GM12878 (cell line): ENCODE measurements at regions not wholly inside any gene's neighbourhood (a gene's known extent, or its start where the extent isn't known, plus 50 kb on each side); places are given as distances from the start of the nearest gene placed in this dataset.

Experiments
- ATAC-seq: fragments of 200-7000 bp; cut with Tn5 transposase; 3 replicates; pipeline ENCODE4 v1.9.1; 2020; ENCODE audit warnings: mild to moderate bottlenecking, moderate library complexity
- BruUV-seq: library from RNA; stranded (reverse); fragments of 400-500 nt; replicated peaks from 2 replicates; lab custom pipeline; 2021; lab: Mats Ljungman, UMichigan
- CTCF ChIA-PET: fragments of 300-600 bp; sonication (Branson Sonifier 250); formaldehyde crosslinking; extraction: SDS; loops from one replicate; lab custom pipeline; 2021; ENCODE audit warnings: inconsistent platforms; lab: Yijun Ruan, JAX
- POLR2A ChIA-PET: fragments of 350-600 bp; formaldehyde crosslinking; extraction: SDS; loops from one replicate; lab custom pipeline; 2021; ENCODE audit warnings: inconsistent platforms; lab: Charles Lee
- RAD21 ChIA-PET: fragments of 300-600 bp; sonication (Branson Sonifier 250); formaldehyde crosslinking; loops from one replicate; lab custom pipeline; 2023; ENCODE audit warnings: antibody characterized with exemption; ENCODE audit not compliant: unreplicated experiment; lab: Charles Lee
- SMC1A ChIA-PET: fragments of 300-600 bp; sonication (Branson Sonifier 250); formaldehyde crosslinking; loops from one replicate; lab custom pipeline; 2023; ENCODE audit not compliant: unreplicated experiment, uncharacterized antibody; lab: Charles Lee
- DNase-seq: peaks from one replicate; pipeline ENCODE4 v3.0.0-alpha.2; 2011; ENCODE audit warnings: low read depth, low spot score
- FAIRE-seq: peaks from 3 replicates; lab custom pipeline; 2011; peaks lifted over from hg19 to GRCh38; lab: Jason Lieb, UNC
- H2AFZ ChIP-seq: 2 replicates; pipeline ENCODE4 v1.6.0; 2011; ENCODE audit warnings: low read depth, low read length, control low read depth; ENCODE audit not compliant: control insufficient read depth
- H3K27ac ChIP-seq: 2 replicates; pipeline ENCODE4 v1.5.1; 2011; ENCODE audit warnings: control low read depth; ENCODE audit not compliant: control insufficient read depth, insufficient read depth
- H3K27me3 ChIP-seq, 2 experiments: replicated peaks in 1 of 2; 2 replicates each; pipeline versions ENCODE4 v1.6.0 to v1.6.1; 2011; ENCODE audit warnings: low read length in 1 of 2; ENCODE audit not compliant: control insufficient read depth in 2 of 2, insufficient read depth in 2 of 2
- H3K36me3 ChIP-seq, 2 experiments: 2 replicates each; pipeline ENCODE4 v1.5.1; 2011; ENCODE audit warnings: low read length in 1 of 2; ENCODE audit not compliant: control insufficient read depth in 2 of 2, insufficient read depth in 2 of 2
- H3K4me1 ChIP-seq: 2 replicates; pipeline ENCODE4 v1.6.1; 2011; ENCODE audit warnings: mild to moderate bottlenecking, low read length, moderate library complexity, mixed read lengths; ENCODE audit not compliant: control insufficient read depth, insufficient read depth
- H3K4me2 ChIP-seq: 2 replicates; pipeline ENCODE4 v1.6.0; 2011; ENCODE audit warnings: control low read depth; ENCODE audit not compliant: control insufficient read depth, insufficient read depth
- H3K4me3 ChIP-seq: fragments of 200-600 bp; sonication (generic); 2 replicates; pipeline ENCODE4 v1.5.1; 2016
- H3K79me2 ChIP-seq: 2 replicates; pipeline ENCODE4 v1.6.0; 2011; ENCODE audit warnings: low read length; ENCODE audit not compliant: control insufficient read depth, insufficient read depth
- H3K9ac ChIP-seq: 2 replicates; pipeline ENCODE4 v1.8.0; 2011; ENCODE audit warnings: low read length, control low read depth, mixed read lengths; ENCODE audit not compliant: control insufficient read depth, insufficient read depth
- H3K9me3 ChIP-seq: replicated peaks from 3 replicates; pipeline ENCODE4 v1.5.1; 2011; ENCODE audit warnings: mild to moderate bottlenecking, low read length; ENCODE audit not compliant: control insufficient read depth, insufficient read depth
- H4K20me1 ChIP-seq: 2 replicates; pipeline ENCODE4 v1.6.0; 2011; ENCODE audit not compliant: control insufficient read depth, insufficient read depth
- CHD2 ChIP-seq: IDR thresholded peaks from 2 replicates; pipeline ENCODE4 v1.6.1; 2011; ENCODE audit warnings: low read depth, low read length, improper control_type of control experiment, borderline replicate concordance
- EED ChIP-seq: sonication (generic); IDR thresholded peaks from 2 replicates; pipeline ENCODE4 v1.6.1; 2016; ENCODE audit warnings: antibody characterized with exemption, low read depth
- EZH2 ChIP-seq: IDR thresholded peaks from 2 replicates; pipeline ENCODE4 v1.6.1; 2012; ENCODE audit warnings: low read depth, mild to moderate bottlenecking, control low read depth, inconsistent platforms, low read length, borderline replicate concordance; ENCODE audit not compliant: control insufficient read depth
- GABPA ChIP-seq: IDR thresholded peaks from 2 replicates; pipeline ENCODE4 v1.6.1; 2014; ENCODE audit warnings: antibody characterized with exemption, low read depth, mild to moderate bottlenecking, inconsistent platforms
- JUND ChIP-seq: IDR thresholded peaks from 2 replicates; pipeline ENCODE4 v1.6.1; 2012; ENCODE audit warnings: low read depth, mild to moderate bottlenecking, low read length, improper control_type of control experiment, moderate library complexity
- MTA2 ChIP-seq: fragments of 450-650 bp; IDR thresholded peaks from 2 replicates; pipeline ENCODE4 v1.6.1; 2016; ENCODE audit warnings: low read depth, mild to moderate bottlenecking, moderate library complexity
- MTA3 ChIP-seq: IDR thresholded peaks from 2 replicates; pipeline ENCODE4 v1.6.1; 2012; ENCODE audit warnings: low read length, inconsistent platforms, borderline replicate concordance
- MYC ChIP-seq: IDR thresholded peaks from 2 replicates; pipeline ENCODE4 v1.6.1; 2011; ENCODE audit warnings: mild to moderate bottlenecking, low read length, moderate library complexity, inconsistent platforms; ENCODE audit not compliant: insufficient read depth, insufficient replicate concordance, insufficient read length, severe bottlenecking
- NFYB ChIP-seq: IDR thresholded peaks from 2 replicates; pipeline ENCODE4 v1.6.1; 2011; ENCODE audit warnings: low read depth, mild to moderate bottlenecking, low read length, improper control_type of control experiment, moderate library complexity; ENCODE audit not compliant: insufficient read depth
- NRF1 ChIP-seq: conservative IDR thresholded peaks from 2 replicates; pipeline ENCODE4 v1.6.1; 2011; ENCODE audit warnings: mild to moderate bottlenecking, low read depth, low read length, improper control_type of control experiment
- PML ChIP-seq: IDR thresholded peaks from 2 replicates; pipeline ENCODE4 v1.6.1; 2012; ENCODE audit warnings: low read length, inconsistent platforms
- RELA ChIP-seq: fragments of 450-650 bp; IDR thresholded peaks from 2 replicates; pipeline ENCODE4 v1.8.0; 2014; ENCODE audit warnings: borderline replicate concordance; ENCODE audit not compliant: partially characterized antibody
- SMAD1 ChIP-seq: fragments of 450-650 bp; IDR thresholded peaks from 2 replicates; pipeline ENCODE4 v1.6.1; 2018; ENCODE audit warnings: mild to moderate bottlenecking, low read depth; ENCODE audit not compliant: partially characterized antibody
- TCF3 ChIP-seq: IDR thresholded peaks from 2 replicates; pipeline ENCODE4 v1.6.1; 2012; ENCODE audit warnings: low read depth, mild to moderate bottlenecking, low read length, borderline replicate concordance; ENCODE audit not compliant: insufficient read depth
- ZNF687 ChIP-seq: fragments of 450-650 bp; IDR thresholded peaks from 2 replicates; pipeline ENCODE4 v1.6.1; 2017; ENCODE audit warnings: mild to moderate bottlenecking, moderate library complexity
- WGBS: methylation state at CpG from one replicate; pipeline ENCODE4 v1.1.6; 2016; ENCODE audit warnings: low lambda C conversion rate; ENCODE audit not compliant: insufficient replicate concordance, insufficient coverage; ENCODE audit errors: missing lambda C conversion rate; 5-methylcytosine and 5-hydroxymethylcytosine counted together
- in situ Hi-C: fragments of 300-500 bp; cut with MboI; formaldehyde crosslinking; loops from 9 replicates; pipeline ENCODE4 v1.14.3; 2018; ENCODE audit warnings: mixed read lengths
- intact Hi-C: fragments of 100-400 bp; cut with micrococcal nuclease; formaldehyde crosslinking; loops from one replicate; pipeline ENCODE4 v1.14.2; 2022; ENCODE audit not compliant: unreplicated experiment
- TF ChIP-seq, protein P1 (sequence below): IDR thresholded peaks from 2 replicates; pipeline ENCODE4 v1.6.1; 2012; ENCODE audit warnings: low read depth, low read length, improper control_type of control experiment

GRCh38 chr4:32625687-32626337 is 1905.6 kb downstream of the PCDH7 start (continued):
- no peak for TF ChIP-seq NRF1
- no peak for TF ChIP-seq TCF3
- TF ChIP-seq MTA2, result no peak
- no peak for TF ChIP-seq SMAD1

GRCh38 chr4:32631831-32632230 is 1911.7 kb downstream of the PCDH7 start:
- H3K36me3 ChIP-seq, result no peaks in the 10 kb centered on the region
- no peaks in the 10 kb centered on the region for H4K20me1 ChIP-seq
- WGBS, result 44% methylated on average over 3 of the region's 3 CpGs
- FAIRE-seq (no peak), ATAC-seq (no peak), DNase-seq (no peak)
- intact Hi-C loops (no loop called here), in situ Hi-C loops (no loop called here)
- H3K4me2 ChIP-seq, result no peak overlapping the region
- H3K27me3 ChIP-seq, result no peaks in the 10 kb centered on the region
- ChIA-PET CTCF (no interaction called here), RAD21 (no interaction called here), SMC1A (no interaction called here), POLR2A (no interaction called here)
- no peak overlapping the region for H2AFZ ChIP-seq
- H3K9me3 ChIP-seq, result no peaks in the 10 kb centered on the region
- no peak overlapping the region for H3K4me3 ChIP-seq
- no TSS peak for BruUV-seq
- no peak overlapping the region for H3K27ac ChIP-seq
- no peak overlapping the region for H3K9ac ChIP-seq
- H3K79me2 ChIP-seq, result no peaks in the 10 kb centered on the region
- H3K4me1 ChIP-seq, result no peaks in the 10 kb centered on the region
- TF ChIP-seq NFYB (no peak), EZH2 (no peak), MYC (no peak), NRF1 (no peak), MTA3 (no peak), EED (no peak), JUND (no peak), ZNF687 (no peak), RELA (no peak), CHD2 (no peak), PML (no peak), GABPA (no peak)
- TF ChIP-seq, protein P1, sequence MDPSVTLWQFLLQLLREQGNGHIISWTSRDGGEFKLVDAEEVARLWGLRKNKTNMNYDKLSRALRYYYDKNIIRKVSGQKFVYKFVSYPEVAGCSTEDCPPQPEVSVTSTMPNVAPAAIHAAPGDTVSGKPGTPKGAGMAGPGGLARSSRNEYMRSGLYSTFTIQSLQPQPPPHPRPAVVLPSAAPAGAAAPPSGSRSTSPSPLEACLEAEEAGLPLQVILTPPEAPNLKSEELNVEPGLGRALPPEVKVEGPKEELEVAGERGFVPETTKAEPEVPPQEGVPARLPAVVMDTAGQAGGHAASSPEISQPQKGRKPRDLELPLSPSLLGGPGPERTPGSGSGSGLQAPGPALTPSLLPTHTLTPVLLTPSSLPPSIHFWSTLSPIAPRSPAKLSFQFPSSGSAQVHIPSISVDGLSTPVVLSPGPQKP, result no peak
